H9 (cell line): ENCODE measurements at regions not wholly inside any gene's neighbourhood (a gene's known extent, or its start where the extent isn't known, plus 50 kb on each side); places are given as distances from the start of the nearest gene placed in this dataset.

Source experiments
- DNase-seq: peaks from one replicate; pipeline ENCODE4 v3.0.0-alpha.2; 2017
- H2AFZ ChIP-seq: one replicate; pipeline ENCODE4 v1.6.1; 2013; ENCODE audit warnings: mild to moderate bottlenecking, low read length, control low read depth, moderate library complexity
- H2AK5ac ChIP-seq: 2 replicates; pipeline ENCODE4 v1.6.1; 2013; ENCODE audit warnings: low read length, control low read depth, mixed read lengths; ENCODE audit not compliant: insufficient read length
- H2BK120ac ChIP-seq: one replicate; pipeline ENCODE4 v1.6.1; 2013; ENCODE audit warnings: low read depth, mild to moderate bottlenecking, low read length, control low read depth, inconsistent platforms; ENCODE audit not compliant: poor library complexity, severe bottlenecking
- H2BK12ac ChIP-seq: 2 replicates; pipeline ENCODE4 v1.6.1; 2013; ENCODE audit warnings: low read length, control low read depth, mixed read lengths, low read depth; ENCODE audit not compliant: insufficient read length
- H2BK15ac ChIP-seq: 2 replicates; pipeline ENCODE4 v1.6.1; 2013; ENCODE audit warnings: low read depth, low read length, control low read depth
- H2BK20ac ChIP-seq: one replicate; pipeline ENCODE4 v1.6.1; 2013; ENCODE audit warnings: low read depth, mild to moderate bottlenecking, low read length, control low read depth, inconsistent platforms; ENCODE audit not compliant: poor library complexity, severe bottlenecking
- H2BK5ac ChIP-seq: 2 replicates; pipeline ENCODE4 v1.6.1; 2013; ENCODE audit warnings: low read length, control low read depth, mixed read lengths; ENCODE audit not compliant: insufficient read length
- H3K14ac ChIP-seq: 2 replicates; pipeline ENCODE4 v1.6.1; 2013; ENCODE audit warnings: low read length, control low read depth; ENCODE audit not compliant: insufficient read depth
- H3K18ac ChIP-seq: 2 replicates; pipeline ENCODE4 v1.6.1; 2013; ENCODE audit warnings: low read depth, mild to moderate bottlenecking, mixed read lengths, low read length, control low read depth; ENCODE audit not compliant: insufficient read length
- H3K23ac ChIP-seq: 2 replicates; pipeline ENCODE4 v1.6.1; 2013; ENCODE audit warnings: low read length, control low read depth, mixed read lengths, low read depth; ENCODE audit not compliant: insufficient read length
- H3K23me2 ChIP-seq: 2 replicates; pipeline ENCODE4 v1.6.1; 2013; ENCODE audit warnings: low read depth, mild to moderate bottlenecking, mixed read lengths, low read length, control low read depth; ENCODE audit not compliant: insufficient read length, poor library complexity, severe bottlenecking
- H3K27ac ChIP-seq: 2 replicates; pipeline ENCODE4 v1.5.1; 2013; ENCODE audit warnings: low read length, control low read depth, mixed read lengths, low read depth; ENCODE audit not compliant: insufficient read length
- H3K27me3 ChIP-seq: 2 replicates; pipeline ENCODE4 v1.6.1; 2013; ENCODE audit warnings: low read length, control low read depth, inconsistent platforms; ENCODE audit not compliant: insufficient read depth
- H3K4ac ChIP-seq: 2 replicates; pipeline ENCODE4 v1.6.1; 2013; ENCODE audit warnings: low read depth, mild to moderate bottlenecking, control low read depth, inconsistent platforms, low read length, moderate library complexity
- H3K4me1 ChIP-seq: 2 replicates; pipeline ENCODE4 v1.6.1; 2013; ENCODE audit warnings: low read length, control low read depth, inconsistent platforms; ENCODE audit not compliant: insufficient read depth
- H3K4me2 ChIP-seq: 2 replicates; pipeline ENCODE4 v1.6.1; 2013; ENCODE audit warnings: low read length, control low read depth, mixed read lengths; ENCODE audit not compliant: insufficient read length, insufficient read depth
- H3K56ac ChIP-seq: 2 replicates; pipeline ENCODE4 v1.6.1; 2013; ENCODE audit warnings: low read depth, mild to moderate bottlenecking, mixed read lengths, low read length, control low read depth; ENCODE audit not compliant: insufficient read length
- H3K79me1 ChIP-seq: 2 replicates; pipeline ENCODE4 v1.6.1; 2013; ENCODE audit warnings: low read depth, mild to moderate bottlenecking, moderate library complexity, low read length, control low read depth, inconsistent platforms; ENCODE audit not compliant: insufficient read depth, poor library complexity, severe bottlenecking
- H3K79me2 ChIP-seq: 2 replicates; pipeline ENCODE4 v1.6.1; 2013; ENCODE audit warnings: low read length, control low read depth, inconsistent platforms; ENCODE audit not compliant: insufficient read depth
- H3K9ac ChIP-seq: 2 replicates; pipeline ENCODE4 v1.6.1; 2013; ENCODE audit warnings: low read length, control low read depth, mixed read lengths; ENCODE audit not compliant: insufficient read length; ENCODE audit errors: extremely low read depth
- H3K9me3 ChIP-seq: one replicate; pipeline ENCODE4 v1.6.1; 2013; ENCODE audit warnings: low read depth, low read length, inconsistent platforms; ENCODE audit not compliant: control insufficient read depth
- H3T11ph ChIP-seq: one replicate; pipeline ENCODE4 v1.6.1; 2013; ENCODE audit warnings: mild to moderate bottlenecking, low read length, control low read depth, inconsistent platforms
- H4K20me1 ChIP-seq: one replicate; pipeline ENCODE4 v1.6.1; 2013; ENCODE audit not compliant: control insufficient read depth, insufficient read length, insufficient read depth
- H4K5ac ChIP-seq: 2 replicates; pipeline ENCODE4 v1.6.1; 2013; ENCODE audit warnings: low read depth, mild to moderate bottlenecking, mixed read lengths, low read length, control low read depth; ENCODE audit not compliant: insufficient read length
- H4K8ac ChIP-seq: replicated peaks from 2 replicates; pipeline ENCODE4 v1.6.1; 2013; ENCODE audit warnings: low read length, control low read depth, mixed read lengths, low read depth; ENCODE audit not compliant: insufficient read length
- H4K91ac ChIP-seq: 2 replicates; pipeline ENCODE4 v1.6.1; 2013; ENCODE audit warnings: low read depth, mild to moderate bottlenecking, moderate library complexity, mixed read lengths, low read length, control low read depth; ENCODE audit not compliant: insufficient read length
- H3K27ac Mint-ChIP-seq, 3 experiments: 2 replicates in 2 of 3; 3 replicates in 1 of 3; pipeline ENCODE4 v1.8.0; 2020 to 2021; ENCODE audit warnings: mixed read lengths in 3 of 3, mild to moderate bottlenecking in 1 of 3, moderate library complexity in 1 of 3
- H3K27me3 Mint-ChIP-seq: 2 replicates; pipeline ENCODE4 v1.8.0; 2021; ENCODE audit warnings: low read depth, mild to moderate bottlenecking, moderate library complexity, mixed read lengths
- H3K36me3 Mint-ChIP-seq, 3 experiments: 2 replicates in 2 of 3; 3 replicates in 1 of 3; pipeline ENCODE4 v1.8.0; 2020 to 2021; ENCODE audit warnings: low read depth in 3 of 3, mixed read lengths in 3 of 3; ENCODE audit not compliant: insufficient read depth in 1 of 3
- H3K4me1 Mint-ChIP-seq, 2 experiments: 2 replicates each; pipeline ENCODE4 v1.8.0; 2020; ENCODE audit warnings: mixed read lengths in 2 of 2
- H3K4me3 Mint-ChIP-seq, 2 experiments: 2 replicates in 1 of 2; 3 replicates in 1 of 2; pipeline ENCODE4 v1.8.0; 2020 to 2021; ENCODE audit warnings: mild to moderate bottlenecking in 2 of 2, mixed read lengths in 2 of 2, moderate library complexity in 1 of 2
- H3K9me3 Mint-ChIP-seq, 2 experiments: 2 replicates in 1 of 2; 3 replicates in 1 of 2; pipeline ENCODE4 v1.8.0; 2020; ENCODE audit warnings: mild to moderate bottlenecking in 2 of 2, mixed read lengths in 2 of 2, moderate library complexity in 1 of 2
- WGBS: extraction: QIAGEN DNeasy Blood & Tissue Kit; methylation state at CpG from one replicate; pipeline ENCODE4 v1.1.7; 2013; ENCODE audit warnings: missing lambda C conversion rate, low lambda C conversion rate, mixed read lengths; ENCODE audit not compliant: insufficient read length; ENCODE audit errors: extremely low coverage; 5-methylcytosine and 5-hydroxymethylcytosine counted together
- TF ChIP-seq, protein P1 (sequence below): fragments of 200-600 bp; sonication (generic); conservative IDR thresholded peaks from 3 replicates; pipeline ENCODE4 v1.8.0; 2021; ENCODE audit warnings: antibody characterized with exemption, mild to moderate bottlenecking

GRCh38 chr4:160352637-160353036, 1249.8 kb downstream of the RAPGEF2 start:
- Histone ChIP-seq H3T11ph (no peak overlapping the region), H4K20me1 (no peaks in the 10 kb centered on the region), H3K18ac (no peak overlapping the region), H3K79me1 (no peaks in the 10 kb centered on the region), H3K4me1 (no peaks in the 10 kb centered on the region; the same call in 1 of the 2 replicates), H3K56ac (no peak overlapping the region), H3K9me3 (no peaks in the 10 kb centered on the region), H3K9ac (no peak overlapping the region), H3K79me2 (no peaks in the 10 kb centered on the region), H2BK15ac (no peak overlapping the region), H4K8ac (no peak overlapping the region), H3K14ac (no peak overlapping the region), H2AK5ac (no peak overlapping the region), H2BK20ac (no peak overlapping the region), H3K4me2 (no peak overlapping the region), H4K5ac (no peak overlapping the region), H2BK12ac (no peak overlapping the region), H3K27me3 (no peaks in the 10 kb centered on the region), H3K4ac (no peak overlapping the region), H4K91ac (no peak overlapping the region), H2AFZ (no peak overlapping the region), H2BK5ac (no peak overlapping the region), H3K23me2 (no peaks in the 10 kb centered on the region), H3K27ac (no peak overlapping the region), H3K23ac (no peak overlapping the region), H2BK120ac (no peak overlapping the region)
- no peaks in the 10 kb centered on the region for H3K9me3 Mint-ChIP-seq
- no peaks in the 10 kb centered on the region for H3K36me3 Mint-ChIP-seq
- DNase-seq: no peak
- no CpG with 5 or more reads among the region's 2 CpGs for WGBS
- TF ChIP-seq, protein P1, sequence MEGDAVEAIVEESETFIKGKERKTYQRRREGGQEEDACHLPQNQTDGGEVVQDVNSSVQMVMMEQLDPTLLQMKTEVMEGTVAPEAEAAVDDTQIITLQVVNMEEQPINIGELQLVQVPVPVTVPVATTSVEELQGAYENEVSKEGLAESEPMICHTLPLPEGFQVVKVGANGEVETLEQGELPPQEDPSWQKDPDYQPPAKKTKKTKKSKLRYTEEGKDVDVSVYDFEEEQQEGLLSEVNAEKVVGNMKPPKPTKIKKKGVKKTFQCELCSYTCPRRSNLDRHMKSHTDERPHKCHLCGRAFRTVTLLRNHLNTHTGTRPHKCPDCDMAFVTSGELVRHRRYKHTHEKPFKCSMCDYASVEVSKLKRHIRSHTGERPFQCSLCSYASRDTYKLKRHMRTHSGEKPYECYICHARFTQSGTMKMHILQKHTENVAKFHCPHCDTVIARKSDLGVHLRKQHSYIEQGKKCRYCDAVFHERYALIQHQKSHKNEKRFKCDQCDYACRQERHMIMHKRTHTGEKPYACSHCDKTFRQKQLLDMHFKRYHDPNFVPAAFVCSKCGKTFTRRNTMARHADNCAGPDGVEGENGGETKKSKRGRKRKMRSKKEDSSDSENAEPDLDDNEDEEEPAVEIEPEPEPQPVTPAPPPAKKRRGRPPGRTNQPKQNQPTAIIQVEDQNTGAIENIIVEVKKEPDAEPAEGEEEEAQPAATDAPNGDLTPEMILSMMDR: no peak
- no peaks in the 10 kb centered on the region; a peak in 1 of 4 replicates for H3K4me1 Mint-ChIP-seq
- H3K27me3 Mint-ChIP-seq: no peaks in the 10 kb centered on the region
- H3K4me3 Mint-ChIP-seq: no peak overlapping the region
- H3K27ac Mint-ChIP-seq: no peak overlapping the region
